Upper lobe of left lung (tissue), 6 donors: ENCODE measurements at regions not wholly inside any gene's neighbourhood (a gene's known extent, or its start where the extent isn't known, plus 50 kb on each side); places are given as distances from the start of the nearest gene placed in this dataset.
A peak's percentile ranks its signal among the peaks of the same experiment; 100 is the strongest.

Source experiments
- ATAC-seq, 2 donors: fragments of 200-7000 bp; cut with Tn5 transposase; one replicate each; pipeline ENCODE4 v1.9.1; 2022; ENCODE audit warnings: mild to moderate bottlenecking in 2 of 2, moderate library complexity in 2 of 2; ENCODE audit not compliant: low FRiP score in 2 of 2
- DNase-seq, 2 donors: peaks; one replicate each; pipeline ENCODE4 v3.0.0-alpha.2; 2019 to 2020
- H3K27ac ChIP-seq, 4 donors: fragments of 200-600 bp; sonication (generic); one replicate each; pipeline ENCODE4 v1.5.1; 2016 to 2019
- H3K27me3 ChIP-seq, 4 donors: fragments of 200-600 bp; sonication (generic); one replicate each; pipeline ENCODE4 v1.5.1; 2017 to 2019
- H3K36me3 ChIP-seq, 4 donors: fragments of 200-600 bp; sonication (generic); one replicate each; pipeline ENCODE4 v1.5.1; 2016 to 2019
- H3K4me1 ChIP-seq, 4 donors: fragments of 200-600 bp; sonication (generic); one replicate each; pipeline ENCODE4 v1.5.1; 2018 to 2019
- H3K4me3 ChIP-seq, 4 donors: fragments of 200-600 bp; sonication (generic); one replicate each; pipeline ENCODE4 v1.5.1; 2017 to 2019; ENCODE audit warnings: mild to moderate bottlenecking in 2 of 4, moderate library complexity in 1 of 4
- H3K9me3 ChIP-seq, 4 donors: fragments of 200-600 bp; sonication (generic); one replicate each; pipeline ENCODE4 v1.5.1; 2018 to 2019
- CTCF ChIP-seq, 6 experiments: fragments of 450-650 bp in 4 of 6; fragments of 200-600 bp in 2 of 6; sonication (generic) in 2 of 6; IDR thresholded peaks; one replicate each; pipeline ENCODE4 v1.5.1; 2016 to 2019; ENCODE audit warnings: antibody characterized with exemption in 6 of 6
- EP300 ChIP-seq, 4 donors: sonication (generic); formaldehyde crosslinking; IDR thresholded peaks; one replicate each; pipeline ENCODE4 v1.5.1; 2017; ENCODE audit warnings: antibody characterized with exemption in 4 of 4, control low read depth in 2 of 4
- POLR2A ChIP-seq, 4 donors: fragments of 450-650 bp; IDR thresholded peaks; one replicate each; pipeline ENCODE4 v1.5.1; 2016 to 2017; ENCODE audit warnings: antibody characterized with exemption in 4 of 4, mild to moderate bottlenecking in 2 of 4
- POLR2AphosphoS5 ChIP-seq, 2 donors: sonication (generic); formaldehyde crosslinking; IDR thresholded peaks; one replicate each; pipeline ENCODE4 v1.5.1; 2017; ENCODE audit warnings: antibody characterized with exemption in 2 of 2
- WGBS, 2 donors: methylation state at CpG; one replicate each; pipeline ENCODE4 v1.1.5; 2017 to 2018; 5-methylcytosine and 5-hydroxymethylcytosine counted together
- donor health status: DM: no; HTN: no; CAD: no; lungs with moderate emphysema.
- donor health status: DM: no; HTN: yes; CAD: no; lungs with severe emphysema.

DNA sequence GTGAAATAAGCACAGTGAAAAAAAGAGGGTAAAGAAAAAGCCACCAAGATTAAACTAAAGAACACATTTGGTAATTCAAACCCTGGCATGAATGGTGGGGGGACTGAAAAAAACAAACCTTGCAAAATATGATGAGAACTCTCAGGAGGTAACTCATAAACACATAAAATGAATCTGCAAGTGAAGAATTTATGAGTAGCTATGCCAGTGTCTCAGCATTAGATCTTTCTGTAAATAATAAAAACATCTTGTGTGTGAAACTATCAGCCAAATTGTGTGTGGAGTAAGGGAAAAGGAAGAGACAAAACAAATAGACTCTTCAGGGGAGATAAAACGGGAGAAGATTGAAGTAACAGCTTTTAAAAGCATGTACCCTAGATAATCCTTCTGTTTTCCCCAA lies 129.6 kb upstream of the SPEF2 start:
- ATAC-seq (no peak), DNase-seq (no peak)
- no peak overlapping the region for H3K4me3 ChIP-seq
- H3K9me3 ChIP-seq: no peaks in the 10 kb centered on the region
- TF ChIP-seq CTCF (IDR thresholded peaks at IDR 0.05): no peak
- H3K4me1 ChIP-seq: peaks cover 1 to 17% (median 7%) of the 10 kb centered on the region in 4 donors
- H3K36me3 ChIP-seq: no peaks in the 10 kb centered on the region
- H3K27me3 ChIP-seq: no peaks in the 10 kb centered on the region
- WGBS, 2 donors: 36 to 42% methylated on average over 1 of the region's 1 CpG
- no peak overlapping the region for H3K27ac ChIP-seq

- Histone ChIP-seq H3K27me3 (no peaks in the 10 kb centered on the region), H3K9me3 (no peaks in the 10 kb centered on the region), H3K4me1 (peaks cover 7 to 24% (median 9%) of the 10 kb centered on the region in 4 donors), H3K27ac (no peak overlapping the region), H3K36me3 (no peaks in the 10 kb centered on the region), H3K4me3 (no peak overlapping the region)
- TF ChIP-seq POLR2A (IDR thresholded peaks at IDR 0.05): no peak
- TF ChIP-seq POLR2AphosphoS5 (IDR thresholded peaks at IDR 0.05): no peak
- no peak for TF ChIP-seq CTCF (IDR thresholded peaks at IDR 0.05)
- TF ChIP-seq EP300 (IDR thresholded peaks at IDR 0.05): no peak
- no peak for ATAC-seq
- no peak for DNase-seq
- 70% methylated on average over 5 of the region's 5 CpGs for WGBS, 2 donors
Observed at GRCh38 chr5:35487233-35488025, 130.2 kb upstream of the SPEF2 start.

GRCh38 chr5:35485487-35485886 lies 132.2 kb upstream of the SPEF2 start:
- H3K27me3 ChIP-seq: no peaks in the 10 kb centered on the region
- H3K9me3 ChIP-seq: no peaks in the 10 kb centered on the region

GRCh38 chr5:35484241-35484640 lies 133.4 kb upstream of the SPEF2 start:
- TF ChIP-seq POLR2AphosphoS5 (IDR thresholded peaks at IDR 0.05) (no peak), EP300 (IDR thresholded peaks at IDR 0.05) (no peak), POLR2A (IDR thresholded peaks at IDR 0.05) (no peak), CTCF (IDR thresholded peaks at IDR 0.05) (no peak)
- Histone ChIP-seq H3K9me3 (no peaks in the 10 kb centered on the region), H3K27me3 (no peaks in the 10 kb centered on the region), H3K36me3 (no peaks in the 10 kb centered on the region), H3K4me3 (no peak overlapping the region), H3K27ac (no peak overlapping the region), H3K4me1 (peaks cover 8 to 26% (median 14%) of the 10 kb centered on the region in 4 donors)
- DNase-seq: no peak
- ATAC-seq: no peak

More at GRCh38 chr5:35485487-35485886, 132.2 kb upstream of the SPEF2 start:
- DNase-seq (no peak), ATAC-seq (no peak)
- no peaks in the 10 kb centered on the region for H3K36me3 ChIP-seq
- H3K4me1 ChIP-seq: peaks cover 7 to 26% (median 9%) of the 10 kb centered on the region in 4 donors
- no peak overlapping the region for H3K4me3 ChIP-seq
- no peak overlapping the region for H3K27ac ChIP-seq
- TF ChIP-seq POLR2AphosphoS5 (IDR thresholded peaks at IDR 0.05) (no peak), CTCF (IDR thresholded peaks at IDR 0.05) (no peak), EP300 (IDR thresholded peaks at IDR 0.05) (no peak), POLR2A (IDR thresholded peaks at IDR 0.05) (no peak)

DNA sequence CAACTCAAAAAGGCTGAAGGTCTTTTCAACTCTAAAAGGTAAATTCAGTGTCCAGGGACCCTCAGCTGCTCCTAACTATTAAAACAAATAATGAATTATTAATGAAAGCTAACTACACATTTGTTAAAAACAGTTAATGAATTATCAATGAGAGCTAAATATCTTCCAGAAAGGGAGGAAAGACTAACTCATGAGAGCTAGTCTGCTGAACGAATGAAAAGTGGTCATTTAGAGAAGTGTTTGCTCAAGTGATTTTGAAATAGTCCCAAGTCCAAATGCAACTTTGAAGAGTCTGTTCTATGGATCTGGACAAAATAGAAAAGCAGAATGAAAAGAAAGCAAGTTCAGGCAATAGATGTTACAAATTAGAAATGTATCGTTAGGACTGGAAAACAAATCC lies 133.9 kb upstream of the SPEF2 start:
- Histone ChIP-seq H3K36me3 (no peaks in the 10 kb centered on the region), H3K4me3 (no peak overlapping the region), H3K4me1 (peaks cover 11 to 26% (median 16%) of the 10 kb centered on the region in 4 donors), H3K9me3 (no peaks in the 10 kb centered on the region), H3K27me3 (no peaks in the 10 kb centered on the region), H3K27ac (peak overlapping the region in 1 of 4 donors; percentile 32)
- WGBS, 2 donors: 30 to 34% methylated on average over 2 of the region's 2 CpGs
- ATAC-seq: peak in 1 of 2 donors; percentile 56
- TF ChIP-seq EP300 (IDR thresholded peaks at IDR 0.05) (no peak), POLR2A (IDR thresholded peaks at IDR 0.05) (no peak), POLR2AphosphoS5 (IDR thresholded peaks at IDR 0.05) (no peak)
- no peak for DNase-seq
